GM12878 (cell line): ENCODE measurements at regions not wholly inside any gene's neighbourhood (a gene's known extent, or its start where the extent isn't known, plus 50 kb on each side); places are given as distances from the start of the nearest gene placed in this dataset.

ENCODE experiments used
- ATAC-seq: fragments of 200-7000 bp; cut with Tn5 transposase; 3 replicates; pipeline ENCODE4 v1.9.1; 2020; ENCODE audit warnings: mild to moderate bottlenecking, moderate library complexity
- BruUV-seq: library from RNA; stranded (reverse); fragments of 400-500 nt; replicated peaks from 2 replicates; lab custom pipeline; 2021; lab: Mats Ljungman, UMichigan
- CTCF ChIA-PET: fragments of 300-600 bp; sonication (Branson Sonifier 250); formaldehyde crosslinking; extraction: SDS; loops from one replicate; lab custom pipeline; 2021; ENCODE audit warnings: inconsistent platforms; lab: Yijun Ruan, JAX
- POLR2A ChIA-PET: fragments of 350-600 bp; formaldehyde crosslinking; extraction: SDS; loops from one replicate; lab custom pipeline; 2021; ENCODE audit warnings: inconsistent platforms; lab: Charles Lee
- RAD21 ChIA-PET: fragments of 300-600 bp; sonication (Branson Sonifier 250); formaldehyde crosslinking; loops from one replicate; lab custom pipeline; 2023; ENCODE audit warnings: antibody characterized with exemption; ENCODE audit not compliant: unreplicated experiment; lab: Charles Lee
- SMC1A ChIA-PET: fragments of 300-600 bp; sonication (Branson Sonifier 250); formaldehyde crosslinking; loops from one replicate; lab custom pipeline; 2023; ENCODE audit not compliant: unreplicated experiment, uncharacterized antibody; lab: Charles Lee
- DNase-seq: peaks from one replicate; pipeline ENCODE4 v3.0.0-alpha.2; 2011; ENCODE audit warnings: low read depth, low spot score
- FAIRE-seq: peaks from 3 replicates; lab custom pipeline; 2011; peaks lifted over from hg19 to GRCh38; lab: Jason Lieb, UNC
- H2AFZ ChIP-seq: 2 replicates; pipeline ENCODE4 v1.6.0; 2011; ENCODE audit warnings: low read depth, low read length, control low read depth; ENCODE audit not compliant: control insufficient read depth
- H3K27ac ChIP-seq: 2 replicates; pipeline ENCODE4 v1.5.1; 2011; ENCODE audit warnings: control low read depth; ENCODE audit not compliant: control insufficient read depth, insufficient read depth
- H3K27me3 ChIP-seq, 2 experiments: replicated peaks in 1 of 2; 2 replicates each; pipeline versions ENCODE4 v1.6.0 to v1.6.1; 2011; ENCODE audit warnings: low read length in 1 of 2; ENCODE audit not compliant: control insufficient read depth in 2 of 2, insufficient read depth in 2 of 2
- H3K36me3 ChIP-seq, 2 experiments: 2 replicates each; pipeline ENCODE4 v1.5.1; 2011; ENCODE audit warnings: low read length in 1 of 2; ENCODE audit not compliant: control insufficient read depth in 2 of 2, insufficient read depth in 2 of 2
- H3K4me1 ChIP-seq: 2 replicates; pipeline ENCODE4 v1.6.1; 2011; ENCODE audit warnings: mild to moderate bottlenecking, low read length, moderate library complexity, mixed read lengths; ENCODE audit not compliant: control insufficient read depth, insufficient read depth
- H3K4me2 ChIP-seq: 2 replicates; pipeline ENCODE4 v1.6.0; 2011; ENCODE audit warnings: control low read depth; ENCODE audit not compliant: control insufficient read depth, insufficient read depth
- H3K4me3 ChIP-seq: fragments of 200-600 bp; sonication (generic); 2 replicates; pipeline ENCODE4 v1.5.1; 2016
- H3K79me2 ChIP-seq: 2 replicates; pipeline ENCODE4 v1.6.0; 2011; ENCODE audit warnings: low read length; ENCODE audit not compliant: control insufficient read depth, insufficient read depth
- H3K9ac ChIP-seq: 2 replicates; pipeline ENCODE4 v1.8.0; 2011; ENCODE audit warnings: low read length, control low read depth, mixed read lengths; ENCODE audit not compliant: control insufficient read depth, insufficient read depth
- H3K9me3 ChIP-seq: replicated peaks from 3 replicates; pipeline ENCODE4 v1.5.1; 2011; ENCODE audit warnings: mild to moderate bottlenecking, low read length; ENCODE audit not compliant: control insufficient read depth, insufficient read depth
- H4K20me1 ChIP-seq: 2 replicates; pipeline ENCODE4 v1.6.0; 2011; ENCODE audit not compliant: control insufficient read depth, insufficient read depth
- CBX5 ChIP-seq: sonication (generic); IDR thresholded peaks from 2 replicates; pipeline ENCODE4 v1.6.1; 2016; ENCODE audit warnings: low read depth, moderate library complexity, mild to moderate bottlenecking, inconsistent platforms
- ETV6 ChIP-seq, 2 experiments: fragments of 450-650 bp in 1 of 2; IDR thresholded peaks in 1 of 2; conservative IDR thresholded peaks in 1 of 2; 2 replicates each; pipeline ENCODE4 v1.6.1; 2014; ENCODE audit warnings: antibody characterized with exemption in 1 of 2, borderline replicate concordance in 1 of 2, low read depth in 1 of 2, mild to moderate bottlenecking in 1 of 2, moderate library complexity in 1 of 2
- FOS ChIP-seq: IDR thresholded peaks from 3 replicates; pipeline ENCODE4 v1.6.1; 2011; ENCODE audit warnings: borderline replicate concordance; ENCODE audit not compliant: insufficient read length; ENCODE audit errors: extremely low read depth
- FOXK2 ChIP-seq: fragments of 450-650 bp; IDR thresholded peaks from 2 replicates; pipeline ENCODE4 v1.6.1; 2017; ENCODE audit warnings: mild to moderate bottlenecking, moderate library complexity
- HDAC6 ChIP-seq: fragments of 200-600 bp; sonication (generic); IDR thresholded peaks from one replicate; pipeline ENCODE4 v1.8.0; 2017; ENCODE audit warnings: antibody characterized with exemption; ENCODE audit not compliant: unreplicated experiment
- IKZF2 ChIP-seq, 2 experiments: fragments of 450-650 bp; IDR thresholded peaks; 2 replicates each; pipeline ENCODE4 v1.6.1; 2017; ENCODE audit warnings: mild to moderate bottlenecking in 2 of 2, moderate library complexity in 2 of 2
- RB1 ChIP-seq: fragments of 450-650 bp; formaldehyde crosslinking; IDR thresholded peaks from 2 replicates; pipeline ENCODE4 v1.6.1; 2017; ENCODE audit warnings: mild to moderate bottlenecking, borderline replicate concordance
- STAT1 ChIP-seq: fragments of 450-650 bp; conservative IDR thresholded peaks from 2 replicates; pipeline ENCODE4 v1.6.1; 2014; ENCODE audit warnings: antibody characterized with exemption, mild to moderate bottlenecking
- STAT3 ChIP-seq: IDR thresholded peaks from 2 replicates; pipeline ENCODE4 v1.6.1; 2011; ENCODE audit warnings: low read depth, low read length, improper control_type of control experiment
- TCF3 ChIP-seq: IDR thresholded peaks from 2 replicates; pipeline ENCODE4 v1.6.1; 2012; ENCODE audit warnings: low read depth, mild to moderate bottlenecking, low read length, borderline replicate concordance; ENCODE audit not compliant: insufficient read depth
- ZBED1 ChIP-seq: IDR thresholded peaks from 2 replicates; pipeline ENCODE4 v1.6.1; 2016; ENCODE audit warnings: borderline replicate concordance
- ZNF217 ChIP-seq: fragments of 450-650 bp; IDR thresholded peaks from 2 replicates; pipeline ENCODE4 v1.6.1; 2017; ENCODE audit warnings: antibody characterized with exemption, mild to moderate bottlenecking
- WGBS: methylation state at CpG from one replicate; pipeline ENCODE4 v1.1.6; 2016; ENCODE audit warnings: low lambda C conversion rate; ENCODE audit not compliant: insufficient replicate concordance, insufficient coverage; ENCODE audit errors: missing lambda C conversion rate; 5-methylcytosine and 5-hydroxymethylcytosine counted together
- in situ Hi-C: fragments of 300-500 bp; cut with MboI; formaldehyde crosslinking; loops from 9 replicates; pipeline ENCODE4 v1.14.3; 2018; ENCODE audit warnings: mixed read lengths
- intact Hi-C: fragments of 100-400 bp; cut with micrococcal nuclease; formaldehyde crosslinking; loops from one replicate; pipeline ENCODE4 v1.14.2; 2022; ENCODE audit not compliant: unreplicated experiment
- TF ChIP-seq, protein P1 (sequence below): fragments of 450-650 bp; IDR thresholded peaks from 2 replicates; pipeline ENCODE4 v1.6.1; 2014; ENCODE audit warnings: mild to moderate bottlenecking
- TF ChIP-seq, protein P2 (sequence below): fragments of 450-650 bp; IDR thresholded peaks from 2 replicates; pipeline ENCODE4 v1.6.1; 2016; ENCODE audit warnings: mild to moderate bottlenecking
- TF ChIP-seq, protein P3 (sequence below): fragments of 450-650 bp; IDR thresholded peaks from 2 replicates; pipeline ENCODE4 v1.6.1; 2018; ENCODE audit warnings: mild to moderate bottlenecking, low read depth, moderate library complexity; ENCODE audit not compliant: partially characterized antibody
- TF ChIP-seq, protein P4 (sequence below): fragments of 450-650 bp; IDR thresholded peaks from 2 replicates; pipeline ENCODE4 v1.6.1; 2018; ENCODE audit warnings: borderline replicate concordance, mild to moderate bottlenecking; ENCODE audit not compliant: partially characterized antibody

DNA sequence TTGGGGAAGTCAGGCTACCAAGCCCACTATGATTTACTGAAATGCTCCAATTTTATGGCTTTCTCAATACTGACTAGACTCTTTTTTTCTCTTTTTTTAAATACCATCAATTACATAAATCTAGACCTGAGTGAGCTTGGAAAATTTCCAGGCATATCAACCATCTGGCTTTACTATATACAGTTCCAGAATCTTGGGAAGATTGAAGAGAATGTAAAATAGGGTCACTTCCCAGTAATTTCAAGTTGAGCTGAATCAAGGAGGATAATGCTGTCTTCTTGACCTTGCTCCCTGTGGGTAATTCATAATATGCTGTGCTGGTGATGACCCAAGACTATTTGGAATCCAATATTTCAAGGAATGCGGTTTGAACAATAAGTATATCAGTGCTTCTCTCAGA is 108.1 kb downstream of the MAP3K21 start:
- Histone ChIP-seq H3K4me2 (no peak overlapping the region), H3K27me3 (no peaks in the 10 kb centered on the region), H3K79me2 (no peaks in the 10 kb centered on the region), H3K4me1 (no peaks in the 10 kb centered on the region), H2AFZ (no peak overlapping the region), H3K9me3 (no peaks in the 10 kb centered on the region), H3K4me3 (no peak overlapping the region), H3K9ac (no peak overlapping the region), H4K20me1 (no peaks in the 10 kb centered on the region), H3K27ac (no peak overlapping the region), H3K36me3 (no peaks in the 10 kb centered on the region)
- RAD21 ChIA-PET = no interaction called here
- POLR2A ChIA-PET = no interaction called here
- intact Hi-C loops (no loop called here), in situ Hi-C loops (loop anchor here (5.0 kb wide), 1 partner anchor 357 kb away; no protein-coding TSS in a partner anchor)
- no peak for DNase-seq
- no peak for TF ChIP-seq ZBED1
- TF ChIP-seq, protein P1, sequence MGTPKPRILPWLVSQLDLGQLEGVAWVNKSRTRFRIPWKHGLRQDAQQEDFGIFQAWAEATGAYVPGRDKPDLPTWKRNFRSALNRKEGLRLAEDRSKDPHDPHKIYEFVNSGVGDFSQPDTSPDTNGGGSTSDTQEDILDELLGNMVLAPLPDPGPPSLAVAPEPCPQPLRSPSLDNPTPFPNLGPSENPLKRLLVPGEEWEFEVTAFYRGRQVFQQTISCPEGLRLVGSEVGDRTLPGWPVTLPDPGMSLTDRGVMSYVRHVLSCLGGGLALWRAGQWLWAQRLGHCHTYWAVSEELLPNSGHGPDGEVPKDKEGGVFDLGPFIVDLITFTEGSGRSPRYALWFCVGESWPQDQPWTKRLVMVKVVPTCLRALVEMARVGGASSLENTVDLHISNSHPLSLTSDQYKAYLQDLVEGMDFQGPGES = no peak
- no peak for TF ChIP-seq ETV6 (conservative IDR thresholded peaks at IDR 0.05 in 1 of 2, IDR thresholded peaks at IDR 0.05 in 1 of 2; ENCODE audit: borderline replicate concordance in 1 of 2, low read depth in 1 of 2)
- TF ChIP-seq, protein P2, sequence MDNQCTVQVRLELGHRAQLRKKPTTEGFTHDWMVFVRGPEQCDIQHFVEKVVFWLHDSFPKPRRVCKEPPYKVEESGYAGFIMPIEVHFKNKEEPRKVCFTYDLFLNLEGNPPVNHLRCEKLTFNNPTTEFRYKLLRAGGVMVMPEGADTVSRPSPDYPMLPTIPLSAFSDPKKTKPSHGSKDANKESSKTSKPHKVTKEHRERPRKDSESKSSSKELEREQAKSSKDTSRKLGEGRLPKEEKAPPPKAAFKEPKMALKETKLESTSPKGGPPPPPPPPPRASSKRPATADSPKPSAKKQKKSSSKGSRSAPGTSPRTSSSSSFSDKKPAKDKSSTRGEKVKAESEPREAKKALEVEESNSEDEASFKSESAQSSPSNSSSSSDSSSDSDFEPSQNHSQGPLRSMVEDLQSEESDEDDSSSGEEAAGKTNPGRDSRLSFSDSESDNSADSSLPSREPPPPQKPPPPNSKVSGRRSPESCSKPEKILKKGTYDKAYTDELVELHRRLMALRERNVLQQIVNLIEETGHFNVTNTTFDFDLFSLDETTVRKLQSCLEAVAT = no peak
- TF ChIP-seq STAT3 = no peak
- TF ChIP-seq RB1 = no peak
- TF ChIP-seq STAT1 = no peak
- TF ChIP-seq HDAC6 = no peak
- TF ChIP-seq, protein P3, sequence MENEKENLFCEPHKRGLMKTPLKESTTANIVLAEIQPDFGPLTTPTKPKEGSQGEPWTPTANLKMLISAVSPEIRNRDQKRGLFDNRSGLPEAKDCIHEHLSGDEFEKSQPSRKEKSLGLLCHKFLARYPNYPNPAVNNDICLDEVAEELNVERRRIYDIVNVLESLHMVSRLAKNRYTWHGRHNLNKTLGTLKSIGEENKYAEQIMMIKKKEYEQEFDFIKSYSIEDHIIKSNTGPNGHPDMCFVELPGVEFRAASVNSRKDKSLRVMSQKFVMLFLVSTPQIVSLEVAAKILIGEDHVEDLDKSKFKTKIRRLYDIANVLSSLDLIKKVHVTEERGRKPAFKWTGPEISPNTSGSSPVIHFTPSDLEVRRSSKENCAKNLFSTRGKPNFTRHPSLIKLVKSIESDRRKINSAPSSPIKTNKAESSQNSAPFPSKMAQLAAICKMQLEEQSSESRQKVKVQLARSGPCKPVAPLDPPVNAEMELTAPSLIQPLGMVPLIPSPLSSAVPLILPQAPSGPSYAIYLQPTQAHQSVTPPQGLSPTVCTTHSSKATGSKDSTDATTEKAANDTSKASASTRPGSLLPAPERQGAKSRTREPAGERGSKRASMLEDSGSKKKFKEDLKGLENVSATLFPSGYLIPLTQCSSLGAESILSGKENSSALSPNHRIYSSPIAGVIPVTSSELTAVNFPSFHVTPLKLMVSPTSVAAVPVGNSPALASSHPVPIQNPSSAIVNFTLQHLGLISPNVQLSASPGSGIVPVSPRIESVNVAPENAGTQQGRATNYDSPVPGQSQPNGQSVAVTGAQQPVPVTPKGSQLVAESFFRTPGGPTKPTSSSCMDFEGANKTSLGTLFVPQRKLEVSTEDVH = no peak
- TF ChIP-seq, protein P4, sequence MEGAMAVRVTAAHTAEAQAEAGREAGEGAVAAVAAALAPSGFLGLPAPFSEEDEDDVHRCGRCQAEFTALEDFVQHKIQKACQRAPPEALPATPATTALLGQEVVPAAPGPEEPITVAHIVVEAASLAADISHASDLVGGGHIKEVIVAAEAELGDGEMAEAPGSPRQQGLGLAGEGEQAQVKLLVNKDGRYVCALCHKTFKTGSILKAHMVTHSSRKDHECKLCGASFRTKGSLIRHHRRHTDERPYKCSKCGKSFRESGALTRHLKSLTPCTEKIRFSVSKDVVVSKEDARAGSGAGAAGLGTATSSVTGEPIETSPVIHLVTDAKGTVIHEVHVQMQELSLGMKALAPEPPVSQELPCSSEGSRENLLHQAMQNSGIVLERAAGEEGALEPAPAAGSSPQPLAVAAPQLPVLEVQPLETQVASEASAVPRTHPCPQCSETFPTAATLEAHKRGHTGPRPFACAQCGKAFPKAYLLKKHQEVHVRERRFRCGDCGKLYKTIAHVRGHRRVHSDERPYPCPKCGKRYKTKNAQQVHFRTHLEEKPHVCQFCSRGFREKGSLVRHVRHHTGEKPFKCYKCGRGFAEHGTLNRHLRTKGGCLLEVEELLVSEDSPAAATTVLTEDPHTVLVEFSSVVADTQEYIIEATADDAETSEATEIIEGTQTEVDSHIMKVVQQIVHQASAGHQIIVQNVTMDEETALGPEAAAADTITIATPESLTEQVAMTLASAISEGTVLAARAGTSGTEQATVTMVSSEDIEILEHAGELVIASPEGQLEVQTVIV = no peak
- no peak for TF ChIP-seq TCF3
- TF ChIP-seq ZNF217 = no peak
- TF ChIP-seq FOXK2 = no peak
- TF ChIP-seq FOS = no peak
- no peak for TF ChIP-seq CBX5
- no peak for TF ChIP-seq IKZF2 (IDR thresholded peaks at IDR 0.05)
- SMC1A ChIA-PET = no interaction called here
- WGBS = 58% methylated on average over 1 of the region's 1 CpG
- BruUV-seq = no TSS peak
- FAIRE-seq = no peak
- CTCF ChIA-PET = interaction anchor here (7.2 kb wide), 1 partner anchor 633 kb away, joined by 112 read pairs; no protein-coding TSS in a partner anchor
- ATAC-seq = no peak
